OCI-LY7 (cell line): ENCODE measurements at regions not wholly inside any gene's neighbourhood (a gene's known extent, or its start where the extent isn't known, plus 50 kb on each side); places are given as distances from the start of the nearest gene placed in this dataset.

Experiments used
- BruUV-seq: library from RNA; stranded (reverse); fragments of 400-500 nt; replicated peaks from 2 replicates; lab custom pipeline; 2021; lab: Mats Ljungman, UMichigan
- CTCF ChIA-PET: fragments of 300-600 bp; sonication (Branson Sonifier 250); formaldehyde crosslinking; loops from one replicate; lab custom pipeline; 2022; ENCODE audit warnings: antibody characterized with exemption; ENCODE audit not compliant: unreplicated experiment; lab: Charles Lee
- POLR2A ChIA-PET: fragments of 300-600 bp; sonication (Branson Sonifier 250); formaldehyde crosslinking; loops from one replicate; lab custom pipeline; 2022; ENCODE audit warnings: antibody characterized with exemption; lab: Charles Lee
- DNase-seq: peaks from one replicate; pipeline ENCODE4 v3.0.0-alpha.2; 2015; ENCODE audit warnings: low spot score
- H2AFZ ChIP-seq: fragments of 200-600 bp; sonication (generic), shearing (Covaris generic); 2 replicates; pipeline ENCODE4 v1.6.1; 2014; ENCODE audit warnings: mild to moderate bottlenecking, antibody characterized with exemption, low read length, moderate library complexity
- H3K27ac ChIP-seq: fragments of 200-600 bp; sonication (generic); 2 replicates; pipeline ENCODE4 v1.5.1; 2014; ENCODE audit warnings: mixed run types, low read depth, mild to moderate bottlenecking, moderate library complexity, low read length, inconsistent platforms; ENCODE audit not compliant: poor library complexity, severe bottlenecking
- H3K36me3 ChIP-seq: fragments of 200-600 bp; sonication (generic); 2 replicates; pipeline ENCODE4 v1.6.1; 2014; ENCODE audit warnings: mild to moderate bottlenecking, antibody characterized with exemption, low read length, moderate library complexity, mixed read lengths; ENCODE audit not compliant: insufficient read depth
- H3K4me1 ChIP-seq: fragments of 200-600 bp; sonication (generic); 2 replicates; pipeline ENCODE4 v1.5.1; 2014; ENCODE audit warnings: mild to moderate bottlenecking, low read length; ENCODE audit not compliant: insufficient read depth, poor library complexity, severe bottlenecking
- H3K4me2 ChIP-seq: fragments of 200-600 bp; sonication (generic); 2 replicates; pipeline ENCODE4 v1.6.1; 2014; ENCODE audit warnings: mild to moderate bottlenecking, low read length
- H3K4me3 ChIP-seq: fragments of 200-600 bp; sonication (generic); 2 replicates; pipeline ENCODE4 v1.5.1; 2014; ENCODE audit warnings: mild to moderate bottlenecking, low read depth, low read length; ENCODE audit not compliant: poor library complexity, severe bottlenecking
- H3K79me2 ChIP-seq: fragments of 200-600 bp; sonication (generic); 2 replicates; pipeline ENCODE4 v1.6.1; 2016; ENCODE audit warnings: low read depth, mild to moderate bottlenecking, low read length, moderate library complexity, mixed read lengths; ENCODE audit not compliant: insufficient read depth
- H3K9me2 ChIP-seq: fragments of 200-600 bp; sonication (generic); 2 replicates; pipeline ENCODE4 v1.6.1; 2016; ENCODE audit warnings: mild to moderate bottlenecking, low read length, mixed read lengths; ENCODE audit not compliant: insufficient read depth
- H3K9me3 ChIP-seq: fragments of 200-600 bp; sonication (generic); 2 replicates; pipeline ENCODE4 v1.6.1; 2014; ENCODE audit warnings: mild to moderate bottlenecking, mixed run types, low read length, mixed read lengths
- H4K20me1 ChIP-seq: fragments of 200-600 bp; sonication (generic); 2 replicates; pipeline ENCODE4 v1.6.1; 2014; ENCODE audit warnings: mild to moderate bottlenecking, antibody characterized with exemption, low read length, moderate library complexity, mixed read lengths; ENCODE audit not compliant: insufficient read depth
- EZH2phosphoT487 ChIP-seq: fragments of 200-600 bp; sonication (generic); IDR thresholded peaks from 2 replicates; pipeline ENCODE4 v1.6.1; 2018; ENCODE audit warnings: low read depth, borderline replicate concordance, mild to moderate bottlenecking, mixed run types, antibody characterized with exemption, low read length, moderate library complexity, mixed read lengths
- intact Hi-C: fragments of 100-400 bp; cut with micrococcal nuclease; formaldehyde crosslinking; loops from one replicate; pipeline ENCODE4 v1.10.0; 2022; ENCODE audit not compliant: unreplicated experiment
- TF ChIP-seq, protein P1 (sequence below): fragments of 200-600 bp; sonication (generic); conservative IDR thresholded peaks from 2 replicates; pipeline ENCODE4 v1.5.1; 2014; ENCODE audit warnings: mild to moderate bottlenecking, antibody characterized with exemption, low read length, moderate library complexity, mixed read lengths

DNA sequence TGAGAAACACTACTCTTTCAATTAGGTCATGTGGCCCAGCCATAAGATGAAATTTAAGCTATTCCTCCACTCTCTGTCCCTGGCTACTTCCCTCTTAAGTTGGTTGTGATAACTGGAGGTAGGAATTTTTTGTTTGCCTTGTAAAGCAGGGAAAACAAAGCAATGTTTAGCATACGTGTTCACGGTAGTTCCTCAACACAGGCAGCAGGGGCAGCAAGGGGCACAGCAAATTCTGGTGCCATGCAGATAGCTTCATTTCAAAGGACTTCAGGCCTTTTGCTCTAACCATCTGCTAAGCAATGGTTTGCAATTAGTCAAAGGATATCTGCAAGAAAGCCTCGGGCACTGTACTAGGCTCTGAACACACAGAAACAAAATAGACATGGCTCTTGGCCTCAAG lies 330.2 kb downstream of the ZIC3 start:
- no peak for DNase-seq
- no peak overlapping the region for H2AFZ ChIP-seq
- intact Hi-C loops: no loop called here
- no peak overlapping the region for H3K4me2 ChIP-seq
- CTCF ChIA-PET: no interaction called here
- POLR2A ChIA-PET: no interaction called here
- TF ChIP-seq, protein P1, sequence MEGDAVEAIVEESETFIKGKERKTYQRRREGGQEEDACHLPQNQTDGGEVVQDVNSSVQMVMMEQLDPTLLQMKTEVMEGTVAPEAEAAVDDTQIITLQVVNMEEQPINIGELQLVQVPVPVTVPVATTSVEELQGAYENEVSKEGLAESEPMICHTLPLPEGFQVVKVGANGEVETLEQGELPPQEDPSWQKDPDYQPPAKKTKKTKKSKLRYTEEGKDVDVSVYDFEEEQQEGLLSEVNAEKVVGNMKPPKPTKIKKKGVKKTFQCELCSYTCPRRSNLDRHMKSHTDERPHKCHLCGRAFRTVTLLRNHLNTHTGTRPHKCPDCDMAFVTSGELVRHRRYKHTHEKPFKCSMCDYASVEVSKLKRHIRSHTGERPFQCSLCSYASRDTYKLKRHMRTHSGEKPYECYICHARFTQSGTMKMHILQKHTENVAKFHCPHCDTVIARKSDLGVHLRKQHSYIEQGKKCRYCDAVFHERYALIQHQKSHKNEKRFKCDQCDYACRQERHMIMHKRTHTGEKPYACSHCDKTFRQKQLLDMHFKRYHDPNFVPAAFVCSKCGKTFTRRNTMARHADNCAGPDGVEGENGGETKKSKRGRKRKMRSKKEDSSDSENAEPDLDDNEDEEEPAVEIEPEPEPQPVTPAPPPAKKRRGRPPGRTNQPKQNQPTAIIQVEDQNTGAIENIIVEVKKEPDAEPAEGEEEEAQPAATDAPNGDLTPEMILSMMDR: no peak
- TF ChIP-seq EZH2phosphoT487: no peak
- H3K79me2 ChIP-seq: no peaks in the 10 kb centered on the region
- no peak overlapping the region for H3K4me3 ChIP-seq
- H3K9me2 ChIP-seq: no peaks in the 10 kb centered on the region
- BruUV-seq: no TSS peak
- no peaks in the 10 kb centered on the region for H3K4me1 ChIP-seq
- H3K27ac ChIP-seq: no peak overlapping the region
- H3K9me3 ChIP-seq: no peaks in the 10 kb centered on the region
- H3K36me3 ChIP-seq: no peaks in the 10 kb centered on the region
- H4K20me1 ChIP-seq: no peaks in the 10 kb centered on the region

DNA sequence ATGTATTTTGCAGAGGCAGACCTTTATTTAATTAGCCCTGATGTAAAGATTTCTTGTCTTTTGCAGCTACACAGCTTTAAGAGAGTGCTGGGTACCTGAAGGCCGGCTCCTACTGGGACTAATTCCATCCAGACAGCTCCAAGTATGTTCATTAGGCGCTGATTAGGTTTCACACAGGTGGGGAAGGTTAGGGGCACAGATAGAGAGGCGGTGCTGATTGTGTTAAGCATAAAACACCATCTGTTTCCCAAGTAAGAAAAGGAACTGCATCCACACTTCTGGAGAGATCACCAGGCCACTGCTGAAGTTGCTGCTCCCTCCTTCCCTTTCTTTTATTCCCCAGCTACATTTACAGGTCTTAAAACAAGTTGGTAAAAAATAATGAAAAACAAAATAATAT lies 349.5 kb downstream of the ZIC3 start:
- H3K4me2 ChIP-seq: no peak overlapping the region
- no peaks in the 10 kb centered on the region for H4K20me1 ChIP-seq
- ChIA-PET POLR2A (no interaction called here), CTCF (no interaction called here)
- TF ChIP-seq, protein P1: no peak
- no peak for TF ChIP-seq EZH2phosphoT487
- intact Hi-C loops: no loop called here
- H2AFZ ChIP-seq: no peak overlapping the region
- no peaks in the 10 kb centered on the region for H3K79me2 ChIP-seq
- H3K9me3 ChIP-seq: no peaks in the 10 kb centered on the region
- H3K36me3 ChIP-seq: no peaks in the 10 kb centered on the region
- BruUV-seq: no TSS peak
- H3K4me3 ChIP-seq: no peak overlapping the region
- no peaks in the 10 kb centered on the region for H3K9me2 ChIP-seq
- no peaks in the 10 kb centered on the region for H3K4me1 ChIP-seq
- H3K27ac ChIP-seq: no peak overlapping the region
- no peak for DNase-seq

DNA sequence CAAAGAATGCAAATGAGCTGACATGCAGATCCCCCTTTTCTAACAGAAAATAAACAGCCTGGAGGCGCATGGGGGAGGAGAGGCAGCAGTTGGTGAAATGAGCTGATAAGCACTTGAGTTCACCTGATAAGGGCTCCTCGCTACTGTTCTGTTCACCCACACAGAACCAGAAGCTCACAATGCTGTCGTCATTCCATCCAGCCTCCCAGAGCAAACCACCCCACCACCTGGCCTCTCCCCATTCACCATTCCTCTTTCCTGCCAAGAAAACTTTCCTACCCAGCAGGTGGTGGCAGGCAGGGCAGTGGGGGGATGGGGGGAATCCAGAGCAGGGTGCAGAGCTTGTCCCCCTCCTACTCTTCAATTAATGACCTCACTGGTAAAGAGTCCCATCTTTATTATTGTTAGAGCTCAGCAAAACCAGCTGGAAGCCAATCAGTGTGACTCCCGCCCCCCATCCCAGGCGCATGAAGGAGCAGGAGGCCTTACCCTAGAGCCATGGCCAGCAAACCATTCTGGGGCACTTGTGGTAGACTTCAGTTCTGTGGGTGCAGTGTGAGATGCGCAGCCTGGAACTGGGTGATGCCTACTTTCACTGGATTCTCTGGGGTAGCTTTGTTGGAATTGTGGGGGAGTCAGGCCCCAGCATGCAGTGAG lies 350.3 kb downstream of the ZIC3 start:
- CTCF ChIA-PET: no interaction called here

More for the DNA sequence above, 350.3 kb downstream of the ZIC3 start:
- Histone ChIP-seq H3K4me1 (no peaks in the 10 kb centered on the region), H3K4me3 (no peak overlapping the region), H2AFZ (no peak overlapping the region), H3K9me3 (no peaks in the 10 kb centered on the region), H4K20me1 (no peaks in the 10 kb centered on the region), H3K9me2 (no peaks in the 10 kb centered on the region), H3K27ac (no peak overlapping the region), H3K36me3 (no peaks in the 10 kb centered on the region), H3K79me2 (no peaks in the 10 kb centered on the region), H3K4me2 (no peak overlapping the region)
- POLR2A ChIA-PET: no interaction called here
- no peak for DNase-seq
- intact Hi-C loops: no loop called here
- BruUV-seq: no TSS peak
- no peak for TF ChIP-seq EZH2phosphoT487
- TF ChIP-seq, protein P1: no peak
